Stimulated activated naive B cell treated with anti-CD40 and anti-IgM and Interleukin-4, amounts not matched to agents 10 μg/mL and 1 μg/mL and 100 μg/mL, for 72 hours (primary cell): ENCODE measurements at regions not wholly inside any gene's neighbourhood (a gene's known extent, or its start where the extent isn't known, plus 50 kb on each side); places are given as distances from the start of the nearest gene placed in this dataset.
A peak's percentile ranks its signal among the peaks of the same experiment; 100 is the strongest.
"Not testable (repeated sequence)": the region's sequence is repeated elsewhere in the genome, so short reads cannot be mapped to it uniquely, and the experiment has no call there.

Experiments used
- ATAC-seq, 2 donors: fragments of 150-1000 bp; cut with Tn5 transposase; replicated peaks; 2 replicates each; pipeline ENCODE4 v1.10.0; 2021; ENCODE audit warnings: moderate library complexity in 1 of 2
- DNase-seq: peaks from one replicate; pipeline ENCODE4 v3.0.0; 2021
- H3K27ac Mint-ChIP-seq: one replicate; pipeline ENCODE4 v1.8.0; 2022; ENCODE audit warnings: mild to moderate bottlenecking, mixed read lengths
- H3K27me3 Mint-ChIP-seq, 2 donors: one replicate each; pipeline ENCODE4 v1.8.0; 2022; ENCODE audit warnings: mixed read lengths in 2 of 2
- H3K36me3 Mint-ChIP-seq, 2 donors: one replicate each; pipeline ENCODE4 v1.8.0; 2022; ENCODE audit warnings: mixed read lengths in 2 of 2, mild to moderate bottlenecking in 1 of 2
- H3K4me1 Mint-ChIP-seq, 2 donors: one replicate each; pipeline ENCODE4 v1.8.0; 2022; ENCODE audit warnings: mixed read lengths in 2 of 2, mild to moderate bottlenecking in 1 of 2
- H3K4me3 Mint-ChIP-seq, 2 donors: one replicate each; pipeline ENCODE4 v1.8.0; 2022; ENCODE audit warnings: mild to moderate bottlenecking in 2 of 2, mixed read lengths in 2 of 2, moderate library complexity in 1 of 2
- H3K9me3 Mint-ChIP-seq, 2 donors: one replicate each; pipeline ENCODE4 v1.8.0; 2022; ENCODE audit warnings: mixed read lengths in 2 of 2, mild to moderate bottlenecking in 1 of 2

GRCh38 chr14:43438056-43438455 lies 1069.0 kb downstream of the FSCB start:
- peak in 1 of 2 donors; percentile 48 for ATAC-seq
- Mint-ChIP-seq H3K27ac (no peak overlapping the region), H3K4me1 (no peaks in the 10 kb centered on the region), H3K4me3 (no peak overlapping the region), H3K9me3 (peaks cover 0 to 10% of the 10 kb centered on the region in 2 donors), H3K36me3 (no peaks in the 10 kb centered on the region), H3K27me3 (no peaks in the 10 kb centered on the region)
- DNase-seq = no peak

- Mint-ChIP-seq H3K27ac (no peak overlapping the region), H3K36me3 (no peaks in the 10 kb centered on the region), H3K4me1 (no peaks in the 10 kb centered on the region), H3K9me3 (peaks cover 8 to 10% of the 10 kb centered on the region in 2 donors), H3K27me3 (no peaks in the 10 kb centered on the region), H3K4me3 (no peak overlapping the region)
- DNase-seq (no peak), ATAC-seq (no peak)
These were observed 1088.8 kb downstream of the FSCB start for GRCh38 chr14:43418324-43418723.

- no peaks in the 10 kb centered on the region for H3K27me3 Mint-ChIP-seq
- H3K36me3 Mint-ChIP-seq = no peaks in the 10 kb centered on the region
- no peak for ATAC-seq
- DNase-seq = no peak
- H3K4me1 Mint-ChIP-seq = no peaks in the 10 kb centered on the region
- no peak overlapping the region for H3K4me3 Mint-ChIP-seq
- no peak overlapping the region for H3K27ac Mint-ChIP-seq
- peaks cover 0 to 3% of the 10 kb centered on the region in 2 donors for H3K9me3 Mint-ChIP-seq
These were observed 1094.0 kb downstream of the FSCB start for GRCh38 chr14:43413084-43413483.

- H3K4me1 Mint-ChIP-seq = no peaks in the 10 kb centered on the region
- ATAC-seq (no peak), DNase-seq (no peak)
- no peak overlapping the region for H3K27ac Mint-ChIP-seq
- H3K4me3 Mint-ChIP-seq = no peak overlapping the region
- H3K9me3 Mint-ChIP-seq = no peaks in the 10 kb centered on the region
- H3K27me3 Mint-ChIP-seq = no peaks in the 10 kb centered on the region
- no peaks in the 10 kb centered on the region for H3K36me3 Mint-ChIP-seq
These were observed 1095.2 kb downstream of the FSCB start for GRCh38 chr14:43411841-43412240.

GRCh38 chr14:43410631-43411030 lies 1096.5 kb downstream of the FSCB start:
- Mint-ChIP-seq H3K27me3 (no peaks in the 10 kb centered on the region), H3K9me3 (no peaks in the 10 kb centered on the region), H3K36me3 (no peaks in the 10 kb centered on the region), H3K4me1 (no peaks in the 10 kb centered on the region), H3K4me3 (no peak overlapping the region), H3K27ac (no peak overlapping the region)
- ATAC-seq (no peak), DNase-seq (no peak)

GRCh38 chr14:43408472-43408871 lies 1098.6 kb downstream of the FSCB start:
- ATAC-seq = no peak
- Mint-ChIP-seq H3K4me1 (no peaks in the 10 kb centered on the region), H3K27me3 (no peaks in the 10 kb centered on the region), H3K36me3 (no peaks in the 10 kb centered on the region), H3K4me3 (no peak overlapping the region), H3K27ac (no peak overlapping the region), H3K9me3 (peaks cover 3 to 4% of the 10 kb centered on the region in 2 donors)
- DNase-seq = no peak

- Mint-ChIP-seq H3K36me3 (no peaks in the 10 kb centered on the region), H3K27ac (no peak overlapping the region), H3K27me3 (no peaks in the 10 kb centered on the region), H3K4me3 (no peak overlapping the region), H3K4me1 (no peaks in the 10 kb centered on the region), H3K9me3 (peaks cover 3 to 4% of the 10 kb centered on the region in 2 donors)
- no peak for ATAC-seq
- DNase-seq = no peak
These were observed 1099.4 kb downstream of the FSCB start for GRCh38 chr14:43407706-43408105.

GRCh38 chr14:43406931-43407330 lies 1100.2 kb downstream of the FSCB start:
- no peak overlapping the region for H3K4me3 Mint-ChIP-seq
- DNase-seq = no peak
- no peaks in the 10 kb centered on the region for H3K27me3 Mint-ChIP-seq
- no peak for ATAC-seq
- H3K4me1 Mint-ChIP-seq = no peaks in the 10 kb centered on the region
- no peak overlapping the region for H3K27ac Mint-ChIP-seq
- H3K36me3 Mint-ChIP-seq = no peaks in the 10 kb centered on the region
- peaks cover 3 to 4% of the 10 kb centered on the region in 2 donors for H3K9me3 Mint-ChIP-seq

GRCh38 chr14:43399289-43399688 lies 1107.8 kb downstream of the FSCB start:
- Mint-ChIP-seq H3K4me1 (no peaks in the 10 kb centered on the region), H3K27ac (no peak overlapping the region), H3K4me3 (no peak overlapping the region), H3K27me3 (no peaks in the 10 kb centered on the region), H3K9me3 (peaks cover 2 to 3% of the 10 kb centered on the region in 2 donors), H3K36me3 (no peaks in the 10 kb centered on the region)
- no peak for ATAC-seq
- DNase-seq = no peak

GRCh38 chr14:43370565-43370896 lies 1136.6 kb downstream of the FSCB start:
- not testable (repeated sequence) for H3K27ac Mint-ChIP-seq, ATAC-seq, H3K36me3 Mint-ChIP-seq, H3K9me3 Mint-ChIP-seq, H3K4me1 Mint-ChIP-seq, DNase-seq, H3K4me3 Mint-ChIP-seq, H3K27me3 Mint-ChIP-seq

- no peaks in the 10 kb centered on the region for H3K36me3 Mint-ChIP-seq
- no peak for ATAC-seq
- no peak for DNase-seq
- H3K9me3 Mint-ChIP-seq = peaks cover 4 to 9% of the 10 kb centered on the region in 2 donors
- H3K27me3 Mint-ChIP-seq = no peaks in the 10 kb centered on the region
- no peak overlapping the region for H3K27ac Mint-ChIP-seq
- H3K4me1 Mint-ChIP-seq = no peaks in the 10 kb centered on the region
- H3K4me3 Mint-ChIP-seq = no peak overlapping the region
These were observed 1137.1 kb downstream of the FSCB start for GRCh38 chr14:43369710-43370564.

- Mint-ChIP-seq H3K36me3 (no peaks in the 10 kb centered on the region), H3K27ac (no peak overlapping the region), H3K9me3 (peaks cover 0 to 3% of the 10 kb centered on the region in 2 donors), H3K4me1 (no peaks in the 10 kb centered on the region), H3K4me3 (no peak overlapping the region), H3K27me3 (no peaks in the 10 kb centered on the region)
- DNase-seq = no peak
- ATAC-seq = no peak
These were observed 1144.5 kb downstream of the FSCB start for GRCh38 chr14:43362586-43362985.

- no peak overlapping the region for H3K4me3 Mint-ChIP-seq
These were observed 1145.3 kb downstream of the FSCB start for GRCh38 chr14:43361751-43362150.

GRCh38 chr14:43360239-43360638 lies 1146.8 kb downstream of the FSCB start:
- H3K4me1 Mint-ChIP-seq = no peaks in the 10 kb centered on the region
- H3K9me3 Mint-ChIP-seq = peaks cover 0 to 1% of the 10 kb centered on the region in 2 donors
- no peak overlapping the region for H3K4me3 Mint-ChIP-seq
- ATAC-seq = no peak
- no peaks in the 10 kb centered on the region for H3K36me3 Mint-ChIP-seq
- H3K27ac Mint-ChIP-seq = no peak overlapping the region
- no peaks in the 10 kb centered on the region for H3K27me3 Mint-ChIP-seq
- DNase-seq = no peak

More at GRCh38 chr14:43361751-43362150, 1145.3 kb downstream of the FSCB start:
- DNase-seq (no peak), ATAC-seq (no peak)
- Mint-ChIP-seq H3K27ac (no peak overlapping the region), H3K9me3 (no peaks in the 10 kb centered on the region), H3K27me3 (no peaks in the 10 kb centered on the region), H3K36me3 (no peaks in the 10 kb centered on the region), H3K4me1 (no peaks in the 10 kb centered on the region)

- ATAC-seq (no peak), DNase-seq (no peak)
- no peak overlapping the region for H3K27ac Mint-ChIP-seq
- H3K4me3 Mint-ChIP-seq = no peak overlapping the region
- peaks cover 0 to 1% of the 10 kb centered on the region in 2 donors for H3K9me3 Mint-ChIP-seq
- no peaks in the 10 kb centered on the region for H3K36me3 Mint-ChIP-seq
- no peaks in the 10 kb centered on the region for H3K27me3 Mint-ChIP-seq
- H3K4me1 Mint-ChIP-seq = no peaks in the 10 kb centered on the region
These were observed 1147.8 kb downstream of the FSCB start for GRCh38 chr14:43359317-43359716.
